SK-N-SH treated with all-trans-retinoic acid at 6 μM for 48 hours (cell line): ENCODE measurements at regions not wholly inside any gene's neighbourhood (a gene's known extent, or its start where the extent isn't known, plus 50 kb on each side); places are given as distances from the start of the nearest gene placed in this dataset.

ENCODE experiments used
- ATAC-seq: fragments of 200-7000 bp; cut with Tn5 transposase; 3 replicates; pipeline ENCODE4 v1.9.1; 2020; ENCODE audit warnings: mild to moderate bottlenecking, moderate library complexity
- ARNTL ChIP-seq: fragments of 450-650 bp; formaldehyde crosslinking; IDR thresholded peaks from 2 replicates; pipeline ENCODE4 v1.5.0; 2020; ENCODE audit warnings: low read depth, mild to moderate bottlenecking, moderate library complexity, borderline replicate concordance
- CSDC2 ChIP-seq: fragments of 250-450 bp; sonication (Bioruptor Pico); IDR thresholded peaks from 2 replicates; pipeline ENCODE4 v1.5.0; 2020; ENCODE audit warnings: mild to moderate bottlenecking, moderate library complexity
- CSRNP3 ChIP-seq: fragments of 250-450 bp; sonication (Bioruptor Pico); IDR thresholded peaks from 2 replicates; pipeline ENCODE4 v1.5.1; 2021; ENCODE audit warnings: mild to moderate bottlenecking, moderate library complexity
- ESRRG ChIP-seq: fragments of 250-450 bp; sonication (Bioruptor Pico); IDR thresholded peaks from 2 replicates; pipeline ENCODE4 v1.6.1; 2021; ENCODE audit warnings: mild to moderate bottlenecking
- GLIS3 ChIP-seq: fragments of 250-450 bp; sonication (Bioruptor Pico); IDR thresholded peaks from 2 replicates; pipeline ENCODE4 v1.5.0; 2020; ENCODE audit warnings: mild to moderate bottlenecking, moderate library complexity
- ISL1 ChIP-seq: fragments of 250-450 bp; sonication (Bioruptor Pico); IDR thresholded peaks from 2 replicates; pipeline ENCODE4 v2.1.2; 2022; ENCODE audit warnings: mild to moderate bottlenecking, moderate library complexity
- OSR1 ChIP-seq: fragments of 250-450 bp; sonication (Bioruptor Pico); IDR thresholded peaks from 2 replicates; pipeline ENCODE4 v1.8.0; 2022; ENCODE audit warnings: moderate library complexity, mild to moderate bottlenecking, inconsistent platforms
- PATZ1 ChIP-seq: fragments of 250-450 bp; sonication (Bioruptor Pico); IDR thresholded peaks from 2 replicates; pipeline ENCODE4 v1.8.0; 2020; ENCODE audit warnings: mild to moderate bottlenecking, moderate library complexity, borderline replicate concordance
- POU6F1 ChIP-seq: fragments of 250-450 bp; sonication (Bioruptor Pico); IDR thresholded peaks from 2 replicates; pipeline ENCODE4 v1.8.0; 2021; ENCODE audit warnings: low read depth, mild to moderate bottlenecking, moderate library complexity, borderline replicate concordance
- RARB ChIP-seq: fragments of 250-450 bp; sonication (Bioruptor Pico); IDR thresholded peaks from 2 replicates; pipeline ENCODE4 v1.8.0; 2021; ENCODE audit warnings: mild to moderate bottlenecking, moderate library complexity
- SNAI2 ChIP-seq: fragments of 250-450 bp; sonication (Bioruptor Pico); IDR thresholded peaks from 2 replicates; pipeline ENCODE4 v1.5.0; 2020; ENCODE audit warnings: mild to moderate bottlenecking, moderate library complexity
- TOX ChIP-seq: fragments of 250-450 bp; sonication (Bioruptor Pico); IDR thresholded peaks from 2 replicates; pipeline ENCODE4 v1.8.0; 2021; ENCODE audit warnings: mild to moderate bottlenecking, moderate library complexity, borderline replicate concordance
- TSHZ2 ChIP-seq: fragments of 250-450 bp; sonication (Bioruptor Pico); IDR thresholded peaks from 2 replicates; pipeline ENCODE4 v1.5.0; 2020; ENCODE audit warnings: mild to moderate bottlenecking, moderate library complexity
- ZC3H10 ChIP-seq: fragments of 250-450 bp; sonication (Bioruptor Pico); IDR thresholded peaks from 2 replicates; pipeline ENCODE4 v1.5.1; 2021; ENCODE audit warnings: mild to moderate bottlenecking, moderate library complexity
- ZFP3 ChIP-seq: fragments of 250-450 bp; sonication (Bioruptor Pico); IDR thresholded peaks from 2 replicates; pipeline ENCODE4 v1.5.0; 2020; ENCODE audit warnings: mild to moderate bottlenecking, moderate library complexity
- ZNF565 ChIP-seq: fragments of 450-650 bp; formaldehyde crosslinking; conservative IDR thresholded peaks from 2 replicates; pipeline ENCODE4 v1.5.0; 2020; ENCODE audit warnings: low read depth, mild to moderate bottlenecking, moderate library complexity
- ZNF70 ChIP-seq: fragments of 450-650 bp; formaldehyde crosslinking; IDR thresholded peaks from 2 replicates; pipeline ENCODE4 v1.5.0; 2020; ENCODE audit warnings: mild to moderate bottlenecking, moderate library complexity
- ZNF8 ChIP-seq: fragments of 450-650 bp; formaldehyde crosslinking; IDR thresholded peaks from 2 replicates; pipeline ENCODE4 v1.5.0; 2020; ENCODE audit warnings: mild to moderate bottlenecking, moderate library complexity

GRCh38 chr10:78539247-78539766 is 505.6 kb downstream of the RPS24 start (continued):
- TF ChIP-seq TSHZ2 (CRISPR knock-in tag), result no peak
- TF ChIP-seq ZNF8 (CRISPR knock-in tag), result no peak
- TF ChIP-seq ZFP3 (CRISPR knock-in tag), result no peak
- TF ChIP-seq CSRNP3 (CRISPR knock-in tag), result no peak

- ATAC-seq, result no peak
These were observed 506.9 kb downstream of the RPS24 start for GRCh38 chr10:78540355-78541076.

GRCh38 chr10:78541481-78542140 is 507.9 kb downstream of the RPS24 start:
- no peak for ATAC-seq
- no peak for TF ChIP-seq ARNTL (CRISPR knock-in tag)
- TF ChIP-seq TOX (CRISPR knock-in tag), result no peak
- TF ChIP-seq ZNF8 (CRISPR knock-in tag), result no peak
- no peak for TF ChIP-seq OSR1 (CRISPR knock-in tag)
- TF ChIP-seq SNAI2 (CRISPR knock-in tag), result no peak
- TF ChIP-seq RARB (CRISPR knock-in tag), result no peak
- no peak for TF ChIP-seq ZNF70 (CRISPR knock-in tag)
- no peak for TF ChIP-seq ZNF565 (CRISPR knock-in tag)
- no peak for TF ChIP-seq TSHZ2 (CRISPR knock-in tag)
- TF ChIP-seq ESRRG (CRISPR knock-in tag), result no peak
- no peak for TF ChIP-seq PATZ1 (CRISPR knock-in tag)
- TF ChIP-seq ISL1 (CRISPR knock-in tag), result no peak
- TF ChIP-seq CSDC2 (CRISPR knock-in tag), result no peak
- no peak for TF ChIP-seq ZFP3 (CRISPR knock-in tag)
- TF ChIP-seq POU6F1 (CRISPR knock-in tag), result no peak
- no peak for TF ChIP-seq GLIS3 (CRISPR knock-in tag)

More at GRCh38 chr10:78540355-78541076, 506.9 kb downstream of the RPS24 start:
- TF ChIP-seq SNAI2 (CRISPR knock-in tag) (no peak), RARB (CRISPR knock-in tag) (no peak), ZC3H10 (CRISPR knock-in tag) (no peak), TOX (CRISPR knock-in tag) (no peak), ZNF70 (CRISPR knock-in tag) (no peak)
